ENCODE measurements at regions not wholly inside any gene's neighbourhood (a gene's known extent, or its start where the extent isn't known, plus 50 kb on each side); places are given as distances from the start of the nearest gene placed in this dataset.

DNA sequence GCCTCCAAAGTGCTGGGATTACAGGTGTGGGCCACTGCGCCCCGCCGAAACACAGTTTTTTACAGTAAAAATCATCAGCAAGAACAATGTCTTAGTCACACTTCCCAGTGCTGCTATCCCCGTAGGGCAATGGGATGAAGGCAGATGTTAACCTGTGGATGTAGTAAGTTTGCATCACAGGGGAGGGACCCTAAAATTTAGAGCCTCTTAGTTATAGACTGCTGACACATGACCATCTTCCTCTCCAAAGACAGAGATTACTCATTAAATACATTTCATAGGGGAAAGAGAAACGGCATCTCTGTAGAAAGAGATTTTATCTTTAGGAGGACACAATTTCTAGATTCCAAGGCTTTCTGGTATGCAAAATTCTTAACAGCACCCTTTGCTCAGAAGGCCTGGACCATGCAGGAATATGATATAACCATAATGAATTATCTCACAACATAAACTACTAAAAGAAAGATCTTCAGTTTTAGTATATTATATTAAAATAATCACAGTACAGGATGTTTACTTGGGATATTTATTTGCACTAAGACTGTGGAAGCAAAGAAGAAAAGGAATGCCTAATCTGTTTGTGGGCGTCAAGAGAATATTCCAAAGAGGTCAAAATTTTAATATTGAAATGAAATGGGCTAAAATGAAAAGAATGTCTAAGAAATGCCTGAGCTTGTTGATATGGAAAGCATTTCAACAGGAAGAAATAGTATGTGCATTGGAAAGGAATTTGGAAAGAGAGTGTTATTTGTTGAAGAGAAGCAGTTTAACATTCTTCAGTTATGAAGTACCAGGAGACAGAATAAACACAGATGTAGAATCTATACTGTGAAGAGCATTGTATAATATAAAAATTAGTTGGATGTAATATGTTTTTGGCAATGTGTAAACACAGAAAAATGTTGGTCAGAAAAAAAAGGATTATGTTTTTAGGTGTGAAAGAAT lies 1228.3 kb upstream of the CHAC2 start:
- Histone ChIP-seq H3K9me3 (ENCODE audit: insufficient read depth, low read depth, low read length) (no peaks in the 10 kb centered on the region; the same call in 1 of the 2 replicates), H3K4me3 (ENCODE audit: low read length) (no peak overlapping the region), H3K27ac (ENCODE audit: low read length) (no peak overlapping the region), H3K4me1 (ENCODE audit: insufficient read depth, low read length) (no peaks in the 10 kb centered on the region), H3K27me3 (ENCODE audit: insufficient read depth, low read length) (no peaks in the 10 kb centered on the region), H3K36me3 (ENCODE audit: insufficient read depth, low read depth, low read length) (no peaks in the 10 kb centered on the region), H3K9ac (ENCODE audit: low read depth, low read length) (no peak overlapping the region)

DNA sequence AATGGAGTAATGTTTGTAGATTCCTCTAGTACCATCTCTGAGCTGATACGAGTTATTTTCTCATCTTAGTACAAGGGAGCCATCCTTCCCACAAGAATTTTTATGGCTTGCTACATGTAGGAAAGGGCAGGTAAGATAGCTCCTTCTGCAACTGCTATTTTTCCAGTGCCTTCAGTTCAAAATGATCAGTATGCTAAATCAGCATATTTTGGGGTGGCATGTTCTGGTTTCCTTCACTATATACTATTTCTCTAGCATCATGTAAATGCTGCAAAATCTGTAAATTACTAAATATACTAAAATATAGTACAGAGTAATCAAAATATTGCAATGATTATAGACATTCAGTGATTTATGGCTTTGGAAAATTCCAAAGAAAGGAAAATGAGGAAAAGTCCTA lies 1230.0 kb upstream of the CHAC2 start:
- H3K4me3 ChIP-seq (ENCODE audit: low read length): no peak overlapping the region
- H3K4me1 ChIP-seq (ENCODE audit: insufficient read depth, low read length): no peaks in the 10 kb centered on the region
- no peak overlapping the region for H3K9ac ChIP-seq (ENCODE audit: low read depth, low read length)
- H3K27me3 ChIP-seq (ENCODE audit: insufficient read depth, low read length): no peaks in the 10 kb centered on the region
- H3K9me3 ChIP-seq (ENCODE audit: insufficient read depth, low read depth, low read length): no peaks in the 10 kb centered on the region
- H3K36me3 ChIP-seq (ENCODE audit: insufficient read depth, low read depth, low read length): no peaks in the 10 kb centered on the region
- no peak overlapping the region for H3K27ac ChIP-seq (ENCODE audit: low read length)

DNA sequence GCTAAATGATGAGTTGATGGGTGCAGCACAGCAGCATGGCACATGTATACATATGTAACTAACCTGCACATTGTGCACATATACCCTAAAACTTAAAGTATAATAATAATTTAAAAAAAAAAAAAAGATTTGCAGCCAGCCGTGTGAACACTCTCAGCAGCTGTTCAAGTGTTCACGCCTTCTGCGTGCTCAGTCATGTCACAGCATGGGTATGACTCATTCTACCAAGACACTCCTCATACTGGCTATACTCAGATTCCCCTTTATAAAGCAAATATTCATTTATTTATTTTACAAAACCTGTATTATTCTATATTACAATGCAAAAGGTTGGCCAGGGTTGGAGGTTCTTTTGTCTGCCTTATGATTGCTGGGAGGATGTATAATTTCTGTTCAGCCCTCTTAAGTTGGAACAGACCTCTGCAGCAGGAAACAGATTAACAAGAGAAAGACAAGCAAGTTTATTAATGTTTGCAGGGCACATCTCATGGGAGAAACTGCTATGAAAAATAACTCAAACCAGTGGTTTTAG lies 1230.6 kb upstream of the CHAC2 start:
- Histone ChIP-seq H3K9ac (ENCODE audit: low read depth, low read length) (no peak overlapping the region), H3K27ac (ENCODE audit: low read length) (no peak overlapping the region), H3K4me1 (ENCODE audit: insufficient read depth, low read length) (no peaks in the 10 kb centered on the region), H3K27me3 (ENCODE audit: insufficient read depth, low read length) (no peaks in the 10 kb centered on the region), H3K4me3 (ENCODE audit: low read length) (no peak overlapping the region), H3K9me3 (ENCODE audit: insufficient read depth, low read depth, low read length) (no peaks in the 10 kb centered on the region), H3K36me3 (ENCODE audit: insufficient read depth, low read depth, low read length) (no peaks in the 10 kb centered on the region)

- Histone ChIP-seq H3K27ac (ENCODE audit: low read length) (no peak overlapping the region), H3K27me3 (ENCODE audit: insufficient read depth, low read length) (no peaks in the 10 kb centered on the region), H3K9me3 (ENCODE audit: insufficient read depth, low read depth, low read length) (no peaks in the 10 kb centered on the region), H3K36me3 (ENCODE audit: insufficient read depth, low read depth, low read length) (no peaks in the 10 kb centered on the region), H3K9ac (ENCODE audit: low read depth, low read length) (no peak overlapping the region), H3K4me1 (ENCODE audit: insufficient read depth, low read length) (no peaks in the 10 kb centered on the region), H3K4me3 (ENCODE audit: low read length) (no peak overlapping the region)
These were observed 1234.6 kb upstream of the CHAC2 start for GRCh38 chr2:52532956-52533355.

- Histone ChIP-seq H3K4me1 (ENCODE audit: insufficient read depth, low read length) (no peaks in the 10 kb centered on the region), H3K36me3 (ENCODE audit: insufficient read depth, low read depth, low read length) (no peaks in the 10 kb centered on the region), H3K27me3 (ENCODE audit: insufficient read depth, low read length) (no peaks in the 10 kb centered on the region), H3K9ac (ENCODE audit: low read depth, low read length) (no peak overlapping the region), H3K4me3 (ENCODE audit: low read length) (no peak overlapping the region), H3K27ac (ENCODE audit: low read length) (no peak overlapping the region), H3K9me3 (ENCODE audit: insufficient read depth, low read depth, low read length) (no peaks in the 10 kb centered on the region)
These were observed 1240.9 kb upstream of the CHAC2 start for GRCh38 chr2:52526735-52527134.

DNA sequence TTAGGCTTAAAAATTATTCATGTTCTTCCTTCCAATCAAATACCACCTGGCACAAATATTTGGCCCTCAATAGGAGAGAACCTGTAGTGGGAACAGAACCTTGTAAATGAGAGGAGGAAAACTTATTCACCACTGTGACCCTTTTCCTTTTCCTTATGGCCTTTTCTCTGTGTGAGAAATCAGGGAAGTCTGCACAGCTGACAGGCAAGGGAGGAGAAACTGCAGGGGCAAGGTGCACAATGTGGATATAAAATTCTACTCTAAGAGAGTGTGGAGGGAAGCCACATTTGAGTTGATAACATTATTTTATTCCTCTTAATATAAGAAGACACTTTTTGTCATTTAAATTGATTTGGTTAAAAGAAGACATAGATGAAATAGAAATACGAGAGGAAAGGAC lies 1247.0 kb upstream of the CHAC2 start:
- H3K4me1 ChIP-seq (ENCODE audit: insufficient read depth, low read length): 0 out of 2 replicates have a peak, but pooled peaks cover 6% of the 10 kb centered on the region
- H3K27me3 ChIP-seq (ENCODE audit: insufficient read depth, low read length): no peaks in the 10 kb centered on the region
- no peak overlapping the region for H3K9ac ChIP-seq (ENCODE audit: low read depth, low read length)
- H3K4me3 ChIP-seq (ENCODE audit: low read length): no peak overlapping the region
- no peaks in the 10 kb centered on the region for H3K36me3 ChIP-seq (ENCODE audit: insufficient read depth, low read depth, low read length)
- no peak overlapping the region for H3K27ac ChIP-seq (ENCODE audit: low read length)
- no peaks in the 10 kb centered on the region for H3K9me3 ChIP-seq (ENCODE audit: insufficient read depth, low read depth, low read length)

- Histone ChIP-seq H3K36me3 (ENCODE audit: insufficient read depth, low read depth, low read length) (no peaks in the 10 kb centered on the region), H3K9me3 (ENCODE audit: insufficient read depth, low read depth, low read length) (no peaks in the 10 kb centered on the region), H3K27ac (ENCODE audit: low read length) (no peak overlapping the region), H3K27me3 (ENCODE audit: insufficient read depth, low read length) (no peaks in the 10 kb centered on the region), H3K4me1 (ENCODE audit: insufficient read depth, low read length) (0 out of 2 replicates have a peak, but pooled peaks cover 6% of the 10 kb centered on the region), H3K9ac (ENCODE audit: low read depth, low read length) (no peak overlapping the region), H3K4me3 (ENCODE audit: low read length) (no peak overlapping the region)
These were observed 1248.9 kb upstream of the CHAC2 start for GRCh38 chr2:52518678-52519077.

GRCh38 chr2:52512760-52513159 lies 1254.8 kb upstream of the CHAC2 start:
- no peak overlapping the region for H3K27ac ChIP-seq (ENCODE audit: low read length)
- H3K4me3 ChIP-seq (ENCODE audit: low read length): no peak overlapping the region
- no peaks in the 10 kb centered on the region for H3K9me3 ChIP-seq (ENCODE audit: insufficient read depth, low read depth, low read length)
- H3K9ac ChIP-seq (ENCODE audit: low read depth, low read length): no peak overlapping the region
- H3K4me1 ChIP-seq (ENCODE audit: insufficient read depth, low read length): no peaks in the 10 kb centered on the region
- H3K27me3 ChIP-seq (ENCODE audit: insufficient read depth, low read length): no peaks in the 10 kb centered on the region
- no peaks in the 10 kb centered on the region for H3K36me3 ChIP-seq (ENCODE audit: insufficient read depth, low read depth, low read length)

- Histone ChIP-seq H3K4me3 (ENCODE audit: low read length) (no peak overlapping the region), H3K36me3 (ENCODE audit: insufficient read depth, low read depth, low read length) (no peaks in the 10 kb centered on the region), H3K9ac (ENCODE audit: low read depth, low read length) (no peak overlapping the region), H3K9me3 (ENCODE audit: insufficient read depth, low read depth, low read length) (no peaks in the 10 kb centered on the region), H3K27ac (ENCODE audit: low read length) (no peak overlapping the region), H3K4me1 (ENCODE audit: insufficient read depth, low read length) (no peaks in the 10 kb centered on the region), H3K27me3 (ENCODE audit: insufficient read depth, low read length) (no peaks in the 10 kb centered on the region)
These were observed 1257.2 kb upstream of the CHAC2 start for GRCh38 chr2:52510432-52510831.

- Histone ChIP-seq H3K36me3 (ENCODE audit: insufficient read depth, low read depth, low read length) (no peaks in the 10 kb centered on the region), H3K9me3 (ENCODE audit: insufficient read depth, low read depth, low read length) (peaks cover 6% of the 10 kb centered on the region), H3K4me3 (ENCODE audit: low read length) (no peak overlapping the region), H3K27me3 (ENCODE audit: insufficient read depth, low read length) (no peaks in the 10 kb centered on the region), H3K4me1 (ENCODE audit: insufficient read depth, low read length) (no peaks in the 10 kb centered on the region), H3K9ac (ENCODE audit: low read depth, low read length) (no peak overlapping the region), H3K27ac (ENCODE audit: low read length) (no peak overlapping the region)
These were observed 1265.1 kb upstream of the CHAC2 start for GRCh38 chr2:52502476-52502860.

GRCh38 chr2:52501715-52502475 lies 1265.7 kb upstream of the CHAC2 start:
- Histone ChIP-seq H3K9me3 (ENCODE audit: insufficient read depth, low read depth, low read length) (peaks cover 9% of the 10 kb centered on the region), H3K9ac (ENCODE audit: low read depth, low read length) (no peak overlapping the region), H3K4me1 (ENCODE audit: insufficient read depth, low read length) (no peaks in the 10 kb centered on the region), H3K4me3 (ENCODE audit: low read length) (no peak overlapping the region), H3K36me3 (ENCODE audit: insufficient read depth, low read depth, low read length) (no peaks in the 10 kb centered on the region), H3K27ac (ENCODE audit: low read length) (no peak overlapping the region), H3K27me3 (ENCODE audit: insufficient read depth, low read length) (no peaks in the 10 kb centered on the region)
